Activated CD4-positive, CD25-positive, alpha-beta regulatory T cell (primary cell): ENCODE measurements at regions not wholly inside any gene's neighbourhood (a gene's known extent, or its start where the extent isn't known, plus 50 kb on each side); places are given as distances from the start of the nearest gene placed in this dataset.
"Not testable (repeated sequence)": the region's sequence is repeated elsewhere in the genome, so short reads cannot be mapped to it uniquely, and the experiment has no call there.

Experiments used
- DNase-seq, 4 experiments: peaks; one replicate each; lab custom pipeline; 2025; lab: John Stamatoyannopoulos, UW

DNA sequence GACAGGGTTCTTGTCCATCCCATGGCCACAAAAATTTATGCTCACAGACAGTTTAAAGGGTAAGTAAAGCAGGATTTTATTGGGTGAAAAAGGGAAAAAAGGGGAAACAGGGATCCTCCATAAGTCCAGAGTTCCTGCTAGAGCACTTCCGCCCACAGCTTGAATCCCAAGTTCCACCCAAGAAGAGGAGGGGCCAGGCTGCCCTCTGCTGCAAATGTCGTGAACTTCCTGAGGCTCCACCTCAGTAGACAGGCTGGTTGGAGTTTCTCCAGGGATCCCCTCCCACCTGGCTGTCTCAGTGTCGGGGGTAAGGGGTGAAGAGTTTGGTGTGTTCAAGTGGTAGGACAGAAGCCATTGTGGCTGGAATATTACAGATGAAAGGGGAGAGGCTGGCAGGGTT, 275.0 kb upstream of the SGCD start:
- no peak for DNase-seq

DNA sequence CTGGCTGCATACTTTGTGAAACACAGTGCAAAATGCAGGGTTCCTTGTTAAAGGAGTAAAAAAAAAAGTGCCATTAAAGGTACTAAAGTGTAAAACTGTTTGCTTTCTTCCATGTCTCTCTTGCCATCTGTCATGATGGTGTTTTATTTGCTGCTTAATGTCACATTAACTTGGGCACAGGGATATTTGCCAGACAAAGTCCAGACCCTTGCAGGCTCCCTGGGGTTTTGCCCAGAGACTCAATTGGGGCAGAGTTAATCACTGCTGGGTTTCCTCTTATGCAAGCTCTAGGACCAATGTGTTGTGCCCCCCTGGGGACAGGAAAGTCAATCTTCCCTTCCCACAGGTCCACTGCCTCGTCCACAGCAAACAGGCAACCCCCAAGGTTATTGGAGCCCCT, 274.3 kb upstream of the SGCD start:
- no peak for DNase-seq

- no peak for DNase-seq
Observed at GRCh38 chr5:156053056-156053455, 273.9 kb upstream of the SGCD start.

DNA sequence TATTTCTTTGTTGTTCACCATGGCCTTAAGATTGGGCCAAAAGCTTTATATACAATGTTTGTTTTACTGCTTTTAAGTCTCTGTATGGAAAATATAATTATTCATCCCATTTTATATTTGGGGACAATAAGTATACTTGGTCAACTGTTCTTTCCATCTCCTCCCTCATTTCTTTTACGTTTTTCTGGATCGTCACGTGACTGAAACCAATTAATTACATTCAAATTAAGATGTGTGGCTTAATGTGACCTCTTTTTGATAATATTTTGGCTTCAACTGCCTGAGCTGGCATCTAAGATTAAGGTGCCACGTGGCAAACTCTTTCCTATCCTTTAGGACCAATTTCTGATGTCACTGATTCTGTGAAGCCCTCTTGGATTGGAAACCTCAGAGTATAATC, 250.1 kb upstream of the SGCD start:
- DNase-seq: no peak

- no peak for DNase-seq
Observed at GRCh38 chr5:156087577-156088110, 239.3 kb upstream of the SGCD start.

DNA sequence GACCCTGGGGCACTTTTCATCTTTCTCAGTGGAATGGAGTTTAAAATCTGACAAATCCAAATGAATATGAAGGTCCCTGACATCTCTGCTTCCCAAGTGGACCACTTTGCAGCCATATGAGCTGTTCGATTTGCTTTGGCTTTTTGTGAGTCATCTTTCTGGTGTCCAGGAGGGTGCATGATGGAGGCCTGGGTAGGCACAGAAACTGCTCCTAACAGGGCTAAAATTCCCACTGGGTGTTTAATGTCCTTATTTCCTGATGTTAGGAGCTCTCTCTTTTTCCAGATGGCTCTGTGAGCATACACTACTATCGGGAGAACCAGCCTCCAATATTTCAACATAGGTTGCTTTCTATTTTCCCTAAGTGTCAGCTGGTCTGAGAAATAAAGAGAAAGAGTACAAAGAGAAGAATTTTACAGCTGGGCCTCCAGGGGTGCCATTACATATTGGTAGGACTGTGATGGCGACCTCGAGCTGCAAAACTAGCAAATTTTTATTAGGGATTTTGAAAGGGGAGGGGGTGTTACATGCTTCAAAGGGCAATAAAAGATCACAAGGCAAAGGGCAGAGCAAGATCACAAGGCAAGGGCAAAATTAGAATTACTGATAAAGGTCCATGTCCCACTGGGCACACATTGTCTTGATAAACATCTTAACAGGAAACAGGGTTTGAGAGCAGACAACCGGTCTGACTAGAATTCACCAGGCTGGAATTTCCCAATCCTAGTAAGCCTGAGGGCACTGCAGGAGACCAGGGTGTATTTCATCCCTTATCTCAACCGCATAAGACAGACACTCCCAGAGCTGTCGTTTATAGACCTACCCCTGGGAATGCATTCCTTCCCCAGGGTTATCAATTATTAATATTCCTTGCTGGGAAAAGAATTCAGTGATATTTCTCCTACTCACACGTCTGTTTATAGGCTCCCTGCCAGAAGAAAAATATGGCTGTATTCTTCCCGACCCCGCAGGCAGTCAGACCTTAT, 236.7 kb upstream of the SGCD start:
- not testable (repeated sequence) for DNase-seq

DNA sequence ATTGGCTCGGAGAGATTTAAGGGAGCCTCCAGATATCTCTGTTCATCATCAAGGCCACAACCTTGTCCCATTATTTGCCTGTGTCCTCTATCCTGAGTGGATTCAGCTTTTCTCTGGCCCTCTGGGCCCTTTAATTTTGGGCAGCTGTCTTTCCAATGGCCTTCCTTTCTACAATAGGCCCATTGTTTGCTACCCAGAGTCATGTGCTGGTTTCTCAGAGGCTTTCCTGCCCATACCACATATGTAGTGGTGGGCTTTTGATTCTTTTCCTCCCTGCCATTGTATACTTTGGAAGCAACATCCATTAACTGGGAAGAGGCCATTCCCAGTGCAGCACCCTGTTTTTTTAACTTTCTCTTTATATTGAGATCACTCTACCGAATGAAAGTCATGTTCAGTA, 233.9 kb upstream of the SGCD start:
- no peak for DNase-seq

DNA sequence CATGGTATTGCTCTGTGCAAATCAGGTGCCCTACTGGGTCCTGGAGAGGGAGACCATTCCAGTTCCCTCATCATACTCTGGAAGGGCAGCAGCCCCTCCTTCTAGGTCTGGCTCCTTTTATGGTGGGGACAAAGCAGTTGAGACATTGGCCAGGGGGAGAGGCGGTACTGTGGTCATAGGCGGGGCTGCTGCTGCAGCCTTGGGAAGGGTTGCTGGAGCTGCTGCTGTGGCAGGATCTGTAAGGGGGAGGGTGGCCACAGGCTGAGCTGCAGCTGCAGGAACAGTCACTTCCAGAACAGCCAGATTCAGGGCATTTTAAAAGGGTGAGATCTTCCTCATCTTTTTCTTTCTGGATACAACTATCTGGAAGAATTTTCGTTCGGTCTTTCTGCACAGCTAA, 233.0 kb upstream of the SGCD start:
- no peak for DNase-seq

DNA sequence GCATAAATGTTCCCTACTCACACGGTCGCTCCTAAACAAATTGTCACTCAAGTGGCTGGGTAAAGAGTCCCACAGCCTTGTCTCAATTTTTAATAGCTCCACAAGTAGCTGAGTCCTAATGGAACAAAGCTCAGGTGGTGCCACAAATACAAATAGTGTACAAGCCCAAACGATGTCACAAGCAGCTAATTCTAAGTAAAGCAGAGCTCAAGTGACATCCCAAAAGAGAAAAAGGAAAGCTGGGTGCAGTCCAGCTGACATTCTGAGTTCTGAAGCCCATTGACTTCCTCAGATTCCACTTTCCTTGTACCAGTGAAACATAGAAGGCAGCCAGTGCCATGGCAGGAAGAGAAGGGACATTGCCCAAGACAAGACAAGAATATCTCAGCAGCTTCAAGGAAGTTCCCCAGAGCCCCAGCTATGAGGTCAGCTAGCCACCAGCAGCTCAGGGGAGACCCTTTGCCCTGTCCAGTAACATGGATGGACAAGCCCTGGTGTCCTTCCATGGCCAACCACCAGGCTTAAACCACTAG, 231.2 kb upstream of the SGCD start:
- DNase-seq: no peak

GRCh38 chr5:156096259-156096658, 230.7 kb upstream of the SGCD start:
- DNase-seq: no peak

DNA sequence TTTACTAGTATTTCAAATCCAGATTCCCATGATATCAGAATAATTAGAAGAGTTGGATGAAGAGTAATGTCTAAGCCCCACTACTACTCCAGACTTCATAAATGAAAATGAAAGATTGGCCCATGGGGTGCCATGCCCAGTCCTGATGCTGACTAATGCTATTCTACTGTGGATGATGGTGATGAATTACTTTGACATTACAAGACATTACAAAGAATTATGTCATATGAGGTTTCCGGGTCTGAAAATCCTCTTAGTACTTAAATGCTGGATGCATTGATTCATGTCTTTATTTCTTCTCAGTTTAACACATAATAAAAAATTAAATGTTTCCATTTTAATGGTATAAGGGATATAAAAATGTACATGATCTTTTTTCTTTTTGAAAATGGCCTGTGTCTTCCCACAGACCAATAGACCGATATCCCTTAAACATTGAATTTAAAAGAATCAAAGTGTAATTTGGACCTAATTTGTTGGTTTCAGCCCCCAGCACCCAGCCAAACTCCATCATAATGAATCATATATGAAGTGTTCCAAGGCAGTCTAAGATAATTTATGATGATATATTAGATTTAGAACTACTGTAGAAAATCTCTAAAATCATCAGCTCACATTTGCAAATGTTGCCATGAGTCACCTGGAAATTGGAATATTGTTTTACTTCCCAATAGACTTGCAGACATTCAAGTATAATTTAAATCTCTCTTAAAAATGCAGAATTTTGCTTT, 223.6 kb upstream of the SGCD start:
- DNase-seq: no peak

- no peak for DNase-seq
Observed at GRCh38 chr5:156109317-156110023, 217.5 kb upstream of the SGCD start.

DNA sequence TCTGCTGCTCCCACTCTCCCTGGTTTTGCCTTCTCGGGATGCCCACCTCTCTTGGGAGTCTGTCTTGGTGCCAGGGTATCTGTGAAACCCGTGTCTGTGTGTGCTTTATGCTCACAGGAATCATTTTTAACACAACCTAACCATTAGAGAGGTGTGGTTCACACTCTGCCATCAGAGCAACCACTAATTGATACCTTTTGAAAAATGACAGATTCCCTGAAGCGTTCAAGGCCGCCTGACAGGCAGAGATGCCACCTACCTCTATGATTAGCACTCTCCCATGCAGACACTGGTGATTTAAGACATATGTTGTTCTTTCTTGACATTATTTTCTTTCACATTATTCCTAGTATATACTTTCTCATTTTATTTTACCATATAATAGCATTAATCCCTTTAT, 207.3 kb upstream of the SGCD start:
- DNase-seq: no peak

DNA sequence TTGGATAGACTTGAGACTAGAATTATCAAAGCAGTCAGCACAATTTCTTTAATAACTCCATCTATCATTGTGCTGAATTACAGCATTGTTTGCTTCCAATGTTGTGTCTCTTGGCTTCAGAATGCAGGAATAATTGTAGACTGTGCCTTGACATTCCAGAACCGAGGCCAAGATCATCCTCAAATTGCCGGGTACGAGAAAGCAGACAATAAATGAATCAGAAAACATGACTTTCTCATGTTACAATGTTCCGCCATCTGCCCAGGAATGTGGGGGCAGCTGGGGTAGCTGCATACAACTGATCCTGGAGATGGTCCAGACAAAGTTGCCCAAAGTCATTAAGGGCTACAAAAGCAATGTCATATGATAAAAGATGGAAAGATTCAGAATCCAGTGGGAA, 206.2 kb upstream of the SGCD start:
- no peak for DNase-seq

DNA sequence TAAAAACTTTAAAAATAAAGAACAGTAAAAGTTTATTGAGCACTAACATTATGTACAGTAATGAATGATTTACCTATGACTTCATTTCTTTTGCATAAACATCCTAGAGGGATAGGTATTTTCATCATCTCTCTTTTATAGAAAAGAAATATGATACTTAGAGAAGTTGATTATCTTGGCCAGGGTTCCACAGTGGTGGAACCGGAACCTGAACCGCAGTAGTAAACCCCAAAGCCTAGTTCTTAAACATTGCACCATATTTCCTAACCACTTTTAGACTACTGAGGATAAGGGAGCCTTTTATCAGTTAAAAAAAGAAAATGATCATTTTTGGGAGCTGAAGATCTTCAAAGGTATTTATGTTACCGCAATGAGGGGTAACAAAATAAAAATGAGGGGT, 205.7 kb upstream of the SGCD start:
- no peak for DNase-seq

DNA sequence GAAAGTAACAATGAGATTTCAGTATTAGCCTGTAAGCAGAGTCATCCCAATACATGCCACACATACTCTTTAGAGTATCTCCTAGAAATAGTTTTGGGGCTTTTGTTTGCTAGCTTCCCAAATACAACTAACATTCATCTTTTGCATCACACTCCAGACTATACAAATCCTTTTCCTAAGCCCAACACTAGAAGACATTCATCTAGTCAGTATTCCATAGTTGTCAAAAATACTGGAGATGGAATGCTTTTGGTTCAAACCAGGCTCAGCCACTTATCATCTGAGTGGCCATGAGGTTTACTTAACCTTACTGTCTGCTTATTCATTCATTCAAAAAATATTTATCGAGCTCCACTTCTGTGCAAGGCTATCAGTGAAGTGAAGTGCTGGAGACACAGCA, 205.1 kb upstream of the SGCD start:
- DNase-seq: no peak

DNA sequence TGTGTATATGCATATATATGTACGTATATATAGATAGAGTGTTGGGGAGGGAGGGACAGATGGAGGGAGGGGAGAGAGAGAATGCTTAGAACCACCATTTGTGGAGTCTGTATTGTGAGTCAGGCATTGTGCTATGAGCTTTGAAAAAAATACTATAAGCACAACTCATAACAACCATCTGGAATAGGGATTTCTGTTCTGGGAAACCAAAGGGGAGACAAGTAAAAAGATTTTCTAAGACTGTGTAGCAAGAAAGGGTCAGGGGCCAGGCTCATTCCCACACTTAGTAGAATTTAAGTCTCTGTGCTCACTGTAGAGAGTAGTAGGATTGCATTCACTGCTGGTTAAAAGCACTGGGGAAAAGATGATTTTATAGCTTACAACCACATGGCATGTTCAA, 202.3 kb upstream of the SGCD start:
- no peak for DNase-seq

- DNase-seq: no peak
Observed at GRCh38 chr5:156125118-156125517, 201.8 kb upstream of the SGCD start.

DNA sequence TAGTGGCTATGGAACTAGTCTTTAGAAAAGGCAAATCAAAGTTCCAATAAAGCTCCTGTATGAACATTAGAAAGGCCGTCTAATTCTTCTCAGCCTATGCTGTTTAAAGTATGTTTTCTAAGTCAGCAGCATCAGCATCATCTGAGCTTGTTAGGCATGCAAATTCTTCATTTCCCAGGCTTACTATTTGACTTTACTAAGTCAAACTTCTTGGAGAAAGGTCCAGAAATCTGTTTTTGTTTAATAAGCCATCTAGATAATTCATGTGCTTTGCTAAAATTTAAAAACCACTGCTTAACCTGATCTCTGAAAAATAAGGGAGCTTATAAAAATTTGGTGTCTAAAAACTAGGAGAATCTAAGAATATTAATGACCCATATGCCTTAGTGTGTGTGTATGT, 200.2 kb upstream of the SGCD start:
- no peak for DNase-seq

DNA sequence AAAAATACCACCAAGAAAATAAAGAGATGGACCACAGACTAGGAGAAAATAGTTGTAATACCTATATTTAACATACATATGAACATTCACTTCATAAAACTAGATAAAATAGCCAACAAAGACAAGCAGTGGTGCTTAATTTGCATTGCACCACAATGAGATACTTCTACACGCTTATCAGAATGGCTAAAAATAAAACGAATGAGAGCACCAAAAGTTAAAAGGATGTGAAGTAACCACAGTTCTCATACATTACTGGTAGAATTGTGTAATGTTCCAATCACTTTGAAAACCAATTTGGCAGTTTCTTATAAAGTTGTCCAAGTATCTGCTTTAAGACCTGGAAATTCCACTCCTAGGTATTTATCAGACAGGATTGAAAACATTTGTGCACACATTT, 198.9 kb upstream of the SGCD start:
- DNase-seq: no peak

GRCh38 chr5:156134216-156134615, 192.7 kb upstream of the SGCD start:
- no peak for DNase-seq

GRCh38 chr5:156135531-156135930, 191.4 kb upstream of the SGCD start:
- no peak for DNase-seq
